ENCODE measurements at regions not wholly inside any gene's neighbourhood (a gene's known extent, or its start where the extent isn't known, plus 50 kb on each side); places are given as distances from the start of the nearest gene placed in this dataset.

DNA sequence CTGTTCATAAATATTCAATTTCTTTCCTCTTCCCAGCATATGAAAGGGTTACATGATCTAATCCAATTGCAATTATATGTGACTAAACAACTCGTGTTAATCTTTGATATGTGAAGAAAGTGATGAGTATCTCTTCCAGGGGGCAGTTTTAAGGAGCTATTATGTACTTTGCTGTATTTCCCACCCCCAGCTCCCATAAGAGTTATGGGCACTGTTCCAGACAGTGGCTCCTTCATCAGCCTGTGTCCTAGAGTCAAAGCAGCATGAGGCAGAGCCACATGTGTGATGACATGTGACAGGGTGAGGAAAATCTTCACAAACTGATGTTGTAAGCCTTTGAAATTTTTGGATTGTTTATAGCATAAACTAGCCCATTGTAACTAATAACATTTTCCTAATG, 315.4 kb downstream of the DIPK2A start:
- Histone ChIP-seq H3K9ac (ENCODE audit: low read length) (no peak overlapping the region), H3K9me2 (ENCODE audit: low read depth, low read length) (no peaks in the 10 kb centered on the region), H3F3A (ENCODE audit: insufficient read depth, low read length) (no peaks in the 10 kb centered on the region), H3K4me3 (ENCODE audit: low read depth, low read length, poor library complexity, severe bottlenecking) (no peak overlapping the region), H2AFZ (ENCODE audit: low read length) (no peak overlapping the region), H4K20me1 (ENCODE audit: insufficient read depth, low read length) (no peaks in the 10 kb centered on the region), H3K79me2 (ENCODE audit: insufficient read depth, low read length) (no peaks in the 10 kb centered on the region), H3K27ac (ENCODE audit: low read depth, low read length, poor library complexity, severe bottlenecking) (no peak overlapping the region), H3K36me3 (ENCODE audit: insufficient read depth, low read length) (no peaks in the 10 kb centered on the region), H3K4me2 (ENCODE audit: low read length) (no peak overlapping the region), H3K27me3 (ENCODE audit: insufficient read depth, low read length) (no peaks in the 10 kb centered on the region), H3K4me1 (ENCODE audit: insufficient read depth, low read length, severe bottlenecking) (no peaks in the 10 kb centered on the region), H3K9me3 (ENCODE audit: low read length) (no peaks in the 10 kb centered on the region)
- TF ChIP-seq, protein P1, sequence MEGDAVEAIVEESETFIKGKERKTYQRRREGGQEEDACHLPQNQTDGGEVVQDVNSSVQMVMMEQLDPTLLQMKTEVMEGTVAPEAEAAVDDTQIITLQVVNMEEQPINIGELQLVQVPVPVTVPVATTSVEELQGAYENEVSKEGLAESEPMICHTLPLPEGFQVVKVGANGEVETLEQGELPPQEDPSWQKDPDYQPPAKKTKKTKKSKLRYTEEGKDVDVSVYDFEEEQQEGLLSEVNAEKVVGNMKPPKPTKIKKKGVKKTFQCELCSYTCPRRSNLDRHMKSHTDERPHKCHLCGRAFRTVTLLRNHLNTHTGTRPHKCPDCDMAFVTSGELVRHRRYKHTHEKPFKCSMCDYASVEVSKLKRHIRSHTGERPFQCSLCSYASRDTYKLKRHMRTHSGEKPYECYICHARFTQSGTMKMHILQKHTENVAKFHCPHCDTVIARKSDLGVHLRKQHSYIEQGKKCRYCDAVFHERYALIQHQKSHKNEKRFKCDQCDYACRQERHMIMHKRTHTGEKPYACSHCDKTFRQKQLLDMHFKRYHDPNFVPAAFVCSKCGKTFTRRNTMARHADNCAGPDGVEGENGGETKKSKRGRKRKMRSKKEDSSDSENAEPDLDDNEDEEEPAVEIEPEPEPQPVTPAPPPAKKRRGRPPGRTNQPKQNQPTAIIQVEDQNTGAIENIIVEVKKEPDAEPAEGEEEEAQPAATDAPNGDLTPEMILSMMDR (IDR thresholded peaks at IDR 0.05; ENCODE audit: low read length) = no peak
- TF ChIP-seq EZH2 (IDR thresholded peaks at IDR 0.05; ENCODE audit: borderline replicate concordance, low read length) = no peak

DNA sequence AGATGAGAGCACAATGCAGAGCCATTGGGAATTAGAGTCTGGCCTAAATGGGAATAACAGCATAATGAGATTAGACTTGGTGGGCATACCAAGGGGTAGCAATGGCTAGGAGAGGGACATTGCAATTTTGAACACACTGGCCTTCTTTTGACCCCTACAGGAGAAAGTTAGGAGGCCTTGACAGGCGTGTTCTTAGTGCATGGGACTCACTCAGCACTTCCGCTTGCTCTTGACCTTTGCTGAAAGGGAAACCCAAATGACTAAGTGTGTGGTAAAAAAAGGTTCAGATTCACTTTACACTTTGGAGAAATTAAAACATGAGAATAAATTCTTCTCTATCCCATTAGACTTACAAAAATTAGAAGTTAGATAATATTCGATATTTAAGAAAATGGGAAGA, 317.4 kb downstream of the DIPK2A start:
- TF ChIP-seq EZH2 (IDR thresholded peaks at IDR 0.05; ENCODE audit: borderline replicate concordance, low read length) = no peak
- TF ChIP-seq, protein P1 (IDR thresholded peaks at IDR 0.05; ENCODE audit: low read length) = no peak
- Histone ChIP-seq H3K79me2 (ENCODE audit: insufficient read depth, low read length) (no peaks in the 10 kb centered on the region), H3K36me3 (ENCODE audit: insufficient read depth, low read length) (no peaks in the 10 kb centered on the region), H3F3A (ENCODE audit: insufficient read depth, low read length) (no peaks in the 10 kb centered on the region), H3K4me1 (ENCODE audit: insufficient read depth, low read length, severe bottlenecking) (no peaks in the 10 kb centered on the region), H4K20me1 (ENCODE audit: insufficient read depth, low read length) (no peaks in the 10 kb centered on the region), H3K9me3 (ENCODE audit: low read length) (no peaks in the 10 kb centered on the region), H3K27me3 (ENCODE audit: insufficient read depth, low read length) (no peaks in the 10 kb centered on the region), H3K4me2 (ENCODE audit: low read length) (no peak overlapping the region), H3K9ac (ENCODE audit: low read length) (no peak overlapping the region), H2AFZ (ENCODE audit: low read length) (no peak overlapping the region), H3K27ac (ENCODE audit: low read depth, low read length, poor library complexity, severe bottlenecking) (no peak overlapping the region), H3K9me2 (ENCODE audit: low read depth, low read length) (no peaks in the 10 kb centered on the region), H3K4me3 (ENCODE audit: low read depth, low read length, poor library complexity, severe bottlenecking) (no peak overlapping the region)

DNA sequence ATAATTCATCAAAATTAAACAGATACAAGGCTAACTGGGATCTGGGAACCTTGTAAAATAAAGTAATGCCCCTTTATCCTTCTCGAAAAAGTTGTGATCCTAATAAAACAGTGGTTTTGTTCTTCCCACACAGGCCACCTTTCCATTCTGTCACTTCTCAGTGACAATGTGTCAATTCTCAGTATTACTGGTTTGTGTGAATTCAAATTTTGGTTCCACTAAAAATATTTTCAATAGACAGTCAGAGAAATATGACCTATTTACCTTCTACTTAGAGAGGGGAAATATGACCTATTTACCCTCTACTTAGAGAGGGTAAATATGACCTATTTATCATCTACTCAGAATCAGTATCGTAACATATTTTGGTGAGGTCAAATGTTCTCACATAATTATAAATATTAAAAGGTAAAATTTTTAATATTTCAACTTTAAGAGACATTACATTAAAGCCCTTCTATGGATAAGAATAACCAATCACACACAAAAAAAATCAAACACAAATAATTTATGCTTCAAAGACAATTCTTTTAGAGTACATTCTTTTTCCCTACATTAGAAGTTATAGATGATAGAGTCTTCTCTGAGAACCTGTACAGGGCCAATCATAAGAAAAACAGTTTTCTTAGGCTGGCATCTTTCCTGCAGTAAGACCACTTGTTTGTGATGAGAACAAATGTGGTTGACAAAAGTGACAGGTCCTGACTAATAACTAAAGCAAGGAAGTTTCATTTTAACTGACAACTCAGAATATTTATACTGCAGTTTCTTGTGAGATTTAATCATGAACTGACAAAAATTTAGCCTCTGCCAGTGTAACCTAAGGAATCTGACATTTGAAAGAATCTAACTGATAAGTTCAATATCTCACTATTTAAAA, 323.3 kb downstream of the DIPK2A start:
- Histone ChIP-seq H4K20me1 (ENCODE audit: insufficient read depth, low read length) (no peaks in the 10 kb centered on the region), H3F3A (ENCODE audit: insufficient read depth, low read length) (no peaks in the 10 kb centered on the region), H3K9ac (ENCODE audit: low read length) (no peak overlapping the region), H3K4me2 (ENCODE audit: low read length) (no peak overlapping the region), H3K27me3 (ENCODE audit: insufficient read depth, low read length) (no peaks in the 10 kb centered on the region), H3K27ac (ENCODE audit: low read depth, low read length, poor library complexity, severe bottlenecking) (no peak overlapping the region), H3K4me1 (ENCODE audit: insufficient read depth, low read length, severe bottlenecking) (no peaks in the 10 kb centered on the region), H3K9me2 (ENCODE audit: low read depth, low read length) (no peaks in the 10 kb centered on the region), H3K79me2 (ENCODE audit: insufficient read depth, low read length) (no peaks in the 10 kb centered on the region), H2AFZ (ENCODE audit: low read length) (no peak overlapping the region), H3K4me3 (ENCODE audit: low read depth, low read length, poor library complexity, severe bottlenecking) (no peak overlapping the region), H3K9me3 (ENCODE audit: low read length) (no peaks in the 10 kb centered on the region), H3K36me3 (ENCODE audit: insufficient read depth, low read length) (no peaks in the 10 kb centered on the region)
- no peak for TF ChIP-seq EZH2 (IDR thresholded peaks at IDR 0.05; ENCODE audit: borderline replicate concordance, low read length)
- TF ChIP-seq, protein P1 (IDR thresholded peaks at IDR 0.05; ENCODE audit: low read length) = no peak
